IMR-90 (cell line): ENCODE measurements at regions not wholly inside any gene's neighbourhood (a gene's known extent, or its start where the extent isn't known, plus 50 kb on each side); places are given as distances from the start of the nearest gene placed in this dataset.

ENCODE experiments used
- ATAC-seq: fragments of 200-7000 bp; cut with Tn5 transposase; 2 replicates; pipeline ENCODE4 v1.9.1; 2020; ENCODE audit warnings: low read depth, mild to moderate bottlenecking, moderate library complexity
- BruUV-seq: library from RNA; stranded (reverse); fragments of 400-500 nt; replicated peaks from 2 replicates; lab custom pipeline; 2021; lab: Mats Ljungman, UMichigan
- CTCF ChIA-PET: fragments of 300-600 bp; formaldehyde crosslinking; extraction: SDS; loops from one replicate; lab custom pipeline; 2021; ENCODE audit warnings: antibody characterized with exemption; lab: Yijun Ruan, JAX
- POLR2A ChIA-PET: fragments of 300-600 bp; sonication (Branson Sonifier 250); formaldehyde crosslinking; loops from one replicate; lab custom pipeline; 2022; ENCODE audit warnings: antibody characterized with exemption; ENCODE audit not compliant: unreplicated experiment; lab: Charles Lee
- DNase-seq: peaks from one replicate; pipeline ENCODE4 v3.0.0; 2013
- H2AFZ ChIP-seq: replicated peaks from 2 replicates; pipeline ENCODE3; 2013; ENCODE audit warnings: low read length, mild to moderate bottlenecking; ENCODE audit not compliant: poor library complexity
- H2AK5ac ChIP-seq: 2 replicates; pipeline ENCODE4 v1.6.1; 2013; ENCODE audit warnings: low read depth, low read length, inconsistent platforms
- H2AK9ac ChIP-seq: replicated peaks from 2 replicates; pipeline ENCODE3; 2013; ENCODE audit warnings: mild to moderate bottlenecking, low read depth, low read length, moderate library complexity; ENCODE audit not compliant: poor library complexity
- H2BK120ac ChIP-seq: 2 replicates; pipeline ENCODE4 v1.6.1; 2013; ENCODE audit warnings: low read depth, low read length, inconsistent platforms
- H2BK15ac ChIP-seq: 3 replicates; pipeline ENCODE4 v1.6.1; 2013; ENCODE audit warnings: low read depth, low read length, inconsistent platforms
- H2BK20ac ChIP-seq: 2 replicates; pipeline ENCODE4 v1.6.1; 2013; ENCODE audit warnings: low read depth, mild to moderate bottlenecking, inconsistent platforms, low read length, moderate library complexity
- H2BK5ac ChIP-seq: 2 replicates; pipeline ENCODE4 v1.6.1; 2013; ENCODE audit warnings: mild to moderate bottlenecking, low read depth, low read length, inconsistent platforms; ENCODE audit not compliant: poor library complexity, severe bottlenecking
- H3K14ac ChIP-seq: replicated peaks from 2 replicates; pipeline ENCODE4 v1.6.1; 2013; ENCODE audit warnings: low read depth, low read length, inconsistent platforms
- H3K18ac ChIP-seq: 2 replicates; pipeline ENCODE4 v1.6.1; 2013; ENCODE audit warnings: low read depth, low read length, control low read depth
- H3K23ac ChIP-seq: 2 replicates; pipeline ENCODE4 v1.6.1; 2013; ENCODE audit warnings: low read depth, low read length, inconsistent platforms
- H3K27ac ChIP-seq: 2 replicates; pipeline ENCODE4 v1.5.1; 2013; ENCODE audit warnings: mild to moderate bottlenecking, control low read depth, low read length; ENCODE audit not compliant: insufficient read depth
- H3K27me3 ChIP-seq: 2 replicates; pipeline ENCODE4 v1.6.1; 2013; ENCODE audit warnings: low read length; ENCODE audit not compliant: control insufficient read depth, insufficient read depth
- H3K36me3 ChIP-seq: 2 replicates; pipeline ENCODE4 v1.6.1; 2013; ENCODE audit warnings: low read length, mixed read lengths; ENCODE audit not compliant: control insufficient read depth, insufficient read depth
- H3K4ac ChIP-seq: 2 replicates; pipeline ENCODE4 v1.6.1; 2013; ENCODE audit warnings: low read depth, low read length, inconsistent platforms
- H3K4me1 ChIP-seq: 2 replicates; pipeline ENCODE4 v1.6.1; 2013; ENCODE audit warnings: low read length, mixed read lengths; ENCODE audit not compliant: control insufficient read depth, insufficient read depth
- H3K4me2 ChIP-seq: 2 replicates; pipeline ENCODE4 v1.6.1; 2013; ENCODE audit warnings: low read depth, mild to moderate bottlenecking, control low read depth, low read length, moderate library complexity
- H3K4me3 ChIP-seq: 2 replicates; pipeline ENCODE4 v1.5.1; 2013; ENCODE audit warnings: low read depth, mild to moderate bottlenecking, control low read depth, low read length, moderate library complexity; ENCODE audit not compliant: insufficient read depth
- H3K56ac ChIP-seq: 2 replicates; pipeline ENCODE4 v1.6.1; 2013; ENCODE audit warnings: low read length, inconsistent platforms; ENCODE audit not compliant: insufficient read depth; ENCODE audit errors: extremely low read depth
- H3K79me1 ChIP-seq, 2 experiments: 2 replicates each; pipeline ENCODE4 v1.6.1; 2013; ENCODE audit warnings: low read length in 2 of 2, inconsistent platforms in 1 of 2, low read depth in 1 of 2
- H3K9ac ChIP-seq: 2 replicates; pipeline ENCODE4 v1.6.1; 2013; ENCODE audit warnings: low read depth, low read length, control low read depth
- H3K9me1 ChIP-seq: 2 replicates; pipeline ENCODE4 v1.6.1; 2013; ENCODE audit warnings: low read length, inconsistent platforms; ENCODE audit not compliant: insufficient read depth
- H3K9me3 ChIP-seq: 2 replicates; pipeline ENCODE4 v1.6.1; 2013; ENCODE audit warnings: low read length; ENCODE audit not compliant: control insufficient read depth, insufficient read depth
- H4K20me1 ChIP-seq: 2 replicates; pipeline ENCODE4 v1.6.1; 2013; ENCODE audit warnings: low read length, inconsistent platforms; ENCODE audit not compliant: insufficient read depth
- H4K5ac ChIP-seq: 2 replicates; pipeline ENCODE4 v1.6.1; 2013; ENCODE audit warnings: mild to moderate bottlenecking, low read depth, low read length, control low read depth
- H4K8ac ChIP-seq, 2 experiments: 2 replicates each; pipeline ENCODE4 v1.6.1; 2013; ENCODE audit warnings: low read depth in 2 of 2, low read length in 2 of 2, control low read depth in 1 of 2, inconsistent platforms in 1 of 2
- H4K91ac ChIP-seq: 2 replicates; pipeline ENCODE4 v1.6.1; 2013; ENCODE audit warnings: low read depth, low read length, inconsistent platforms; ENCODE audit not compliant: insufficient read depth
- BHLHE40 ChIP-seq: fragments of 150-350 bp; IDR thresholded peaks from 2 replicates; pipeline ENCODE4 v1.6.1; 2016; ENCODE audit warnings: mild to moderate bottlenecking, low read depth, low read length
- SMC3 ChIP-seq: fragments of 150-350 bp; IDR thresholded peaks from 2 replicates; pipeline ENCODE4 v1.6.1; 2016; ENCODE audit warnings: low read depth, mild to moderate bottlenecking, antibody characterized with exemption, low read length, moderate library complexity
- USF2 ChIP-seq: fragments of 150-350 bp; IDR thresholded peaks from 2 replicates; pipeline ENCODE4 v1.6.1; 2017; ENCODE audit warnings: mild to moderate bottlenecking, antibody characterized with exemption, low read length, low read depth
- WGBS, 2 experiments: methylation state at CpG; one replicate each; pipeline versions ENCODE4 v1.1.5 to v1.1.7; 2013; ENCODE audit warnings: missing lambda C conversion rate in 2 of 2; ENCODE audit not compliant: insufficient read length in 1 of 2; ENCODE audit errors: extremely low coverage in 2 of 2; 5-methylcytosine and 5-hydroxymethylcytosine counted together
- dilution Hi-C: fragments of 300-500 bp; cut with HindIII; formaldehyde crosslinking; loops from one replicate; pipeline ENCODE4 v1.14.3; 2018; ENCODE audit warnings: low sequenced_read_pairs; ENCODE audit not compliant: unreplicated experiment
- in situ Hi-C: fragments of 300-500 bp; cut with MboI; formaldehyde crosslinking; loops from 3 replicates; pipeline ENCODE4 v1.14.3; 2019; ENCODE audit warnings: low sequenced_read_pairs, inconsistent platforms, mixed read lengths
- intact Hi-C: fragments of 100-400 bp; cut with micrococcal nuclease; formaldehyde crosslinking; loops from 2 replicates; pipeline ENCODE4 v1.10.0; 2022

- no peak overlapping the region for H3K27ac ChIP-seq
- TF ChIP-seq USF2: no peak
- TF ChIP-seq SMC3: no peak
- no peak for TF ChIP-seq BHLHE40
- ChIA-PET CTCF (no interaction called here), POLR2A (no interaction called here)
- no peak for ATAC-seq
- H3K9ac ChIP-seq: no peak overlapping the region
- no peak overlapping the region for H3K23ac ChIP-seq
- H2AK9ac ChIP-seq: no peak overlapping the region
- H4K8ac ChIP-seq: no peak overlapping the region
- no peak overlapping the region for H3K4me3 ChIP-seq
- no peak overlapping the region for H4K5ac ChIP-seq
- no peak overlapping the region for H3K4ac ChIP-seq
- H3K18ac ChIP-seq: no peak overlapping the region
- no peak overlapping the region for H2BK120ac ChIP-seq
- H3K79me1 ChIP-seq: no peaks in the 10 kb centered on the region
- H3K36me3 ChIP-seq: no peaks in the 10 kb centered on the region
- H2BK20ac ChIP-seq: no peak overlapping the region
- no peak overlapping the region for H2AFZ ChIP-seq
- no peak overlapping the region for H3K14ac ChIP-seq
- no peaks in the 10 kb centered on the region; the same call in 1 of the 2 replicates for H3K27me3 ChIP-seq
- H2BK5ac ChIP-seq: no peak overlapping the region
- no peak overlapping the region for H2AK5ac ChIP-seq
- dilution Hi-C loops (no loop called here), in situ Hi-C loops (no loop called here), intact Hi-C loops (no loop called here)
- H3K4me2 ChIP-seq: no peak overlapping the region
- no peaks in the 10 kb centered on the region for H4K20me1 ChIP-seq
- H4K91ac ChIP-seq: no peak overlapping the region
- no TSS peak for BruUV-seq
- H3K9me3 ChIP-seq: no peaks in the 10 kb centered on the region
- no peaks in the 10 kb centered on the region for H3K9me1 ChIP-seq
- no peak for DNase-seq
- no peaks in the 10 kb centered on the region for H3K4me1 ChIP-seq
- no peak overlapping the region for H2BK15ac ChIP-seq
- H3K56ac ChIP-seq: no peak overlapping the region
- WGBS, 2 experiments: 75% methylated on average over 1 of the region's 2 CpGs; no CpG with 5 or more reads in 1 of the 2 experiments
These were observed 106.6 kb upstream of the IGSF10 start for GRCh38 chr3:151567477-151567876.
